ENCODE measurements at regions not wholly inside any gene's neighbourhood (a gene's known extent, or its start where the extent isn't known, plus 50 kb on each side); places are given as distances from the start of the nearest gene placed in this dataset.

- Mint-ChIP-seq H3K9me3 (peaks cover 5% of the 10 kb centered on the region), H3K4me1 (ENCODE audit: low read depth) (no peaks in the 10 kb centered on the region), H3K27ac (no peak overlapping the region), H3K36me3 (ENCODE audit: low read depth) (no peaks in the 10 kb centered on the region), H3K4me3 (no peak overlapping the region), H3K27me3 (no peaks in the 10 kb centered on the region)
- ChIA-PET POLR2A (interaction anchor here (0.7 kb wide), 1 partner anchor 167 kb away, joined by 3 read pairs; no protein-coding TSS in a partner anchor), CTCF (no interaction called here)
- DNase-seq: no peak
- no peak for ATAC-seq
- TF ChIP-seq CTCF (IDR thresholded peaks at IDR 0.05): no peak
- intact Hi-C loops (cut with micrococcal nuclease): no loop called here
Observed at GRCh38 chr5:164346785-164347630, 841.6 kb downstream of the MAT2B start.

- no peak for DNase-seq
- intact Hi-C loops (cut with micrococcal nuclease): no loop called here
- ChIA-PET CTCF (no interaction called here), POLR2A (no interaction called here)
- no peak for ATAC-seq
- Mint-ChIP-seq H3K27me3 (no peaks in the 10 kb centered on the region), H3K9me3 (peaks cover 7% of the 10 kb centered on the region), H3K4me1 (ENCODE audit: low read depth) (no peaks in the 10 kb centered on the region), H3K36me3 (ENCODE audit: low read depth) (no peaks in the 10 kb centered on the region), H3K4me3 (no peak overlapping the region), H3K27ac (no peak overlapping the region)
- TF ChIP-seq CTCF (IDR thresholded peaks at IDR 0.05): no peak
Observed at GRCh38 chr5:164350236-164350635, 844.8 kb downstream of the MAT2B start.

GRCh38 chr5:164351245-164351834 lies 845.9 kb downstream of the MAT2B start:
- intact Hi-C loops (cut with micrococcal nuclease): no loop called here
- no peaks in the 10 kb centered on the region for H3K36me3 Mint-ChIP-seq (ENCODE audit: low read depth)
- H3K4me3 Mint-ChIP-seq: no peak overlapping the region
- ChIA-PET CTCF (no interaction called here), POLR2A (no interaction called here)
- no peak for DNase-seq
- H3K9me3 Mint-ChIP-seq: peaks cover 7% of the 10 kb centered on the region
- no peaks in the 10 kb centered on the region for H3K4me1 Mint-ChIP-seq (ENCODE audit: low read depth)
- ATAC-seq: no peak
- H3K27me3 Mint-ChIP-seq: no peaks in the 10 kb centered on the region
- TF ChIP-seq CTCF (IDR thresholded peaks at IDR 0.05): no peak
- H3K27ac Mint-ChIP-seq: no peak overlapping the region

GRCh38 chr5:164352695-164353094 lies 847.3 kb downstream of the MAT2B start:
- ChIA-PET POLR2A (no interaction called here), CTCF (no interaction called here)
- Mint-ChIP-seq H3K27ac (no peak overlapping the region), H3K4me3 (no peak overlapping the region), H3K4me1 (ENCODE audit: low read depth) (no peaks in the 10 kb centered on the region), H3K27me3 (no peaks in the 10 kb centered on the region), H3K9me3 (peaks cover 7% of the 10 kb centered on the region), H3K36me3 (ENCODE audit: low read depth) (no peaks in the 10 kb centered on the region)
- no peak for TF ChIP-seq CTCF (IDR thresholded peaks at IDR 0.05)
- ATAC-seq: no peak
- no peak for DNase-seq
- intact Hi-C loops (cut with micrococcal nuclease): no loop called here

GRCh38 chr5:164353155-164353554 lies 847.7 kb downstream of the MAT2B start:
- H3K4me1 Mint-ChIP-seq (ENCODE audit: low read depth): no peaks in the 10 kb centered on the region
- intact Hi-C loops (cut with micrococcal nuclease): no loop called here
- peaks cover 7% of the 10 kb centered on the region for H3K9me3 Mint-ChIP-seq
- H3K27ac Mint-ChIP-seq: no peak overlapping the region
- ChIA-PET CTCF (no interaction called here), POLR2A (no interaction called here)
- TF ChIP-seq CTCF (IDR thresholded peaks at IDR 0.05): no peak
- no peak overlapping the region for H3K4me3 Mint-ChIP-seq
- H3K36me3 Mint-ChIP-seq (ENCODE audit: low read depth): no peaks in the 10 kb centered on the region
- no peaks in the 10 kb centered on the region for H3K27me3 Mint-ChIP-seq
- ATAC-seq: no peak
- DNase-seq: no peak

All from activated CD8-positive, alpha-beta T cell treated with anti-CD3 and anti-CD28 coated beads for 36 hours (primary cell).